IPS DF 6.9 (cell line): ENCODE measurements at regions not wholly inside any gene's neighbourhood (a gene's known extent, or its start where the extent isn't known, plus 50 kb on each side); places are given as distances from the start of the nearest gene placed in this dataset.

Experiments
- DNase-seq: peaks from one replicate; pipeline ENCODE4 v3.0.0-alpha.2; 2013; ENCODE audit warnings: low read depth, low spot score
- H3K27ac ChIP-seq: one replicate; pipeline ENCODE4 v1.5.1; 2013; ENCODE audit warnings: low read length, control low read depth
- H3K27me3 ChIP-seq: 2 replicates; pipeline ENCODE4 v1.6.1; 2013; ENCODE audit warnings: mild to moderate bottlenecking, low read length; ENCODE audit not compliant: control insufficient read depth, insufficient read depth
- H3K36me3 ChIP-seq: 2 replicates; pipeline ENCODE4 v1.6.1; 2013; ENCODE audit warnings: low read length; ENCODE audit not compliant: control insufficient read depth, insufficient read depth
- H3K4me1 ChIP-seq: 2 replicates; pipeline ENCODE4 v1.6.1; 2013; ENCODE audit warnings: low read length; ENCODE audit not compliant: control insufficient read depth, insufficient read depth
- H3K4me3 ChIP-seq: 2 replicates; pipeline ENCODE4 v1.5.1; 2013; ENCODE audit warnings: mild to moderate bottlenecking, low read length
- H3K9me3 ChIP-seq: 2 replicates; pipeline ENCODE4 v1.6.1; 2013; ENCODE audit warnings: low read length, inconsistent platforms; ENCODE audit not compliant: control insufficient read depth, insufficient read depth
- whole genome bisulfite sequencing: extraction: QIAGEN DNeasy Blood & Tissue Kit; methylation state at CpG from one replicate; pipeline ENCODE4 v1.1.7; 2013; ENCODE audit warnings: mixed read lengths, missing lambda C conversion rate; ENCODE audit not compliant: insufficient read length, insufficient coverage; 5-methylcytosine and 5-hydroxymethylcytosine counted together

DNA sequence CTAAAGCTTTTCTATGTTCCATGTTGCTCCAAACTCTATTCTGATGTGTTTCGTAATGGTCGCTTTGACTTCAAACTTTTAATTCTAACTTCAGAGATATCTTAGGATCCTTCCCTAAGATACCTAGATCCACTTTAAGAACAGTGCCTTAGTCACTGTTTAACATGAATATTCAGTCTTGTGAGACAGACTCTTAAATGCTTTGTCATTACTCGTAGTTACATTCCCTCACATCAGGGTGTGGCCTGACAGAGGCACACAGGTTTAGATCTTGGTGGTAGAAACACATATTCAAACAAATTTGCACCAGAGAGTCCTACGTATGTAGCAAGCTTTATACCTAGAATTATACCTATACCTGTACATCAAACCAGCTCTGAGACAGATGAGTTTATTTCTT is 687.0 kb upstream of the C9orf72 start:
- H3K27ac ChIP-seq, result no peak overlapping the region
- WGBS, result no CpG with 5 or more reads among the region's 4 CpGs
- no peak for DNase-seq
- H3K4me3 ChIP-seq, result no peak overlapping the region
- H3K9me3 ChIP-seq, result no peaks in the 10 kb centered on the region
- no peaks in the 10 kb centered on the region for H3K36me3 ChIP-seq
- H3K4me1 ChIP-seq, result no peaks in the 10 kb centered on the region
- no peaks in the 10 kb centered on the region for H3K27me3 ChIP-seq

DNA sequence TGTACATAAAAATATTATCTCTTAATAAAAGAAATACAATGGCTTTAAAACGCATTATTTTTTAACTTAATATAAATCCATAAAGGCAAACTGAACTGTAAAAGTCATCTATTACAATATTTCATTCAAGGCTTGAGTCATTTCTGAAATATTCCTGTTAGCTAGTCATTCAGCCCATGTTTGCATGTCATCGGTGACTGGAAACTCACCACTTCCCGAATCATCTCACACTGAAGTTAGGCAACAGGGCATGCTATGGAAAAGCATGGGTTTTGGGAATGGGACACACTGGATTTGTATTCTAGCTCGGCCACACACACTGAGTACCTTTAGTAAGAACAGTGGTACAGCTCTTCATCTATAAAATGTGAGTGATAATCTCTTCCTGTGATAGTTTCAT is 691.1 kb upstream of the C9orf72 start:
- no peaks in the 10 kb centered on the region for H3K36me3 ChIP-seq
- 100% methylated on average over 1 of the region's 4 CpGs for whole genome bisulfite sequencing
- H3K4me1 ChIP-seq, result no peaks in the 10 kb centered on the region
- no peaks in the 10 kb centered on the region for H3K27me3 ChIP-seq
- H3K9me3 ChIP-seq, result no peaks in the 10 kb centered on the region
- DNase-seq, result no peak
- H3K4me3 ChIP-seq, result no peak overlapping the region
- no peak overlapping the region for H3K27ac ChIP-seq

DNA sequence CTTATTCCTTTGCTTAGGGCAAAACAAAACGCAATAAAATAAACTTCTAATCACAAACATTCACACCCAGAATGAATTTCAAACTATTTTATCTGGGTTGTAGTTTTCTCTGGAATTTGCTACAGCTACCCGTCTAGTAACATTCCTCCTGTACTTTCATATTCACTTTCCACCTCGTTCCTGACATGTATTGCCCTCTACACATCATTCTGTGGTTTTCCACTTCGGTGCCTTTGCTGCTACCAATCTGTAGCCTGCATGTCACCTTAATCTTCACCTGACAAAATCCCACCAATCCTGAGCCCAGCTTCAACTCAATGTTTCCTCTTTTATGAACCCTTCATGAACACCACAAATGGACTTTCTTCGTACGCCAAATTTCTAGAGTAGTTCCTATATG is 694.1 kb upstream of the C9orf72 start:
- WGBS, result 100% methylated on average over 1 of the region's 6 CpGs
- Histone ChIP-seq H3K4me3 (no peak overlapping the region), H3K27me3 (no peaks in the 10 kb centered on the region), H3K27ac (no peak overlapping the region), H3K36me3 (no peaks in the 10 kb centered on the region), H3K9me3 (no peaks in the 10 kb centered on the region), H3K4me1 (no peaks in the 10 kb centered on the region)
- DNase-seq, result no peak

DNA sequence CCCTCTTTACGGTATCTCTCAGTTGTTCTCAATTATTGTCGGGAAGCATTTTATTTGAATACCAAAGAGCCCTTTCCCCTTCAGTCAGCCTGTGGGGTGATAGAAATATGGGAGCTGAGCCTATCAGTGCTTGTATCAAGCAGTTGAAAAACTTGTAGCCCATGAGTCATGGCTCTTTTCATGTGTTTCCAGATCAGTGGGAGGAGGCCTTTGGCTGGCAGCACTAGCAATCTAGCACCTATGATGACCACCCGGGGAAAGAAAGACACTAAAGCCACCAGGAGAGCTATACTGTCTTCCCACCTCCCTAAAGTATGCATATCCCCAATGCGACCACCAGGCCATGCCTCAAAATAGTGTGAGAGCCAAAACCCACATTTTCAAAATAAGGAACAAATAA is 696.9 kb upstream of the C9orf72 start:
- no peaks in the 10 kb centered on the region for H3K4me1 ChIP-seq
- no peaks in the 10 kb centered on the region for H3K27me3 ChIP-seq
- WGBS, result no CpG with 5 or more reads among the region's 4 CpGs
- DNase-seq, result no peak
- H3K27ac ChIP-seq, result no peak overlapping the region
- no peak overlapping the region for H3K4me3 ChIP-seq
- H3K9me3 ChIP-seq, result no peaks in the 10 kb centered on the region
- H3K36me3 ChIP-seq, result no peaks in the 10 kb centered on the region

DNA sequence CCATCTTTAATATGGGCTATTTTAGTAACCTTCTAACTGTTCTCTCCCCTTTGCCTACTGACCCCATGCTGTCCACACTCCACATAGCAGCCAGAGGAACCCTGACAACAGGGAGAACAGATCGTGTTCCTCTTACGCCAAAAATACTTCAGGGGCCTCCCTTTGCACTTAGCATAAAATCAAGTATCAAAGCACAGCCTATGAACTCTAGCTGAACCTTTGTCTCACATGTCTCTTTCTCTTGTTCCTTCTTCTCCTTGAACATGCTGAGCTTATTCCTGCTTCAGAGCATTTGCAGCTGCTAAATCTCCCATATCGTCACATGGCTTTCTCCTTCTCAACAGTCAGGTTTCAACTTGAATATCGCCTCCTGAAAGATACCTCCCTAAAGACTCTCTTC is 698.8 kb upstream of the C9orf72 start:
- H3K4me3 ChIP-seq, result no peak overlapping the region
- no peak overlapping the region for H3K27ac ChIP-seq
- no peaks in the 10 kb centered on the region for H3K4me1 ChIP-seq
- H3K9me3 ChIP-seq, result no peaks in the 10 kb centered on the region
- no peaks in the 10 kb centered on the region for H3K36me3 ChIP-seq
- no peak for DNase-seq
- no peaks in the 10 kb centered on the region for H3K27me3 ChIP-seq
- no CpG with 5 or more reads among the region's 4 CpGs for WGBS

DNA sequence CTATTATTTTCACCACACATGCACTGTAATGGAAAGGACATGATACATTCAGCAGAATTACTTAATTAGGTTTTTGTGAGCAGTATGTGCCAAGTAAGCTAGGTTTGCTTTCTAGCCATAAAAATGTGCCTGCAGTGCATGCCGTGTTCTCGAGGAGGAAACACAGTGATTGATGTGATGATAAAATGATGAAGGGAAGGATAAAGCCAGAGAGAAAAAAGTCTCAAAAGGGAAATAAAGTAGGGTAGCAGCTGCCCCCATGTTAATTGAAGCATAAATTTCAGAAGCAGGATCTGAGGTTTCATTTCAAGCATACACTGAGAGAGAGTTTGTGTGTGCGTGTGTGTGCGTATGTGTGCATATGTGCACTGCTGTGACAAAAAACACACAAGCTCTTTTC is 714.2 kb upstream of the C9orf72 start:
- no peak for DNase-seq
- Histone ChIP-seq H3K4me1 (no peaks in the 10 kb centered on the region), H3K27ac (no peak overlapping the region), H3K27me3 (no peaks in the 10 kb centered on the region), H3K36me3 (no peaks in the 10 kb centered on the region), H3K9me3 (no peaks in the 10 kb centered on the region), H3K4me3 (no peak overlapping the region)
- no CpG with 5 or more reads among the region's 4 CpGs for WGBS

DNA sequence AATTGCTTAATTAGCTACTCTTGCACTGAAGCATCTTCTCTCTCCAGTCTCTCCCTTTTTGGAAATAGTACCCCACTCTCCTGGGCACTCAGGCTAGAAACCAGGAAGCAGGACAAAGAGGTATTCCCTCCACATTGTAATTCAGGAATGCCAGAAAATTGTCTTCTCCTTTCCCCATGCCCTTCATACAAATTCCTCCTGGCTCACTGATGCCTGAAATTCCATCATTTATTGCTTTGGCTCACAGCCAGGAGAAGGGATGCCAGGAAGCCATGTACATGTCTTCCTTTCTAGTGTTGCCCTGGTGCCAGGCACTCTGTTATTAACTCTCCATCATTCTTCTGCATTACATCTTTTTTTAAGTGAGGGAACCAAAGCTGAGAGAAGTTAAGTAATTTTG is 716.5 kb upstream of the C9orf72 start:
- Histone ChIP-seq H3K4me1 (no peaks in the 10 kb centered on the region), H3K27me3 (no peaks in the 10 kb centered on the region), H3K9me3 (no peaks in the 10 kb centered on the region), H3K4me3 (no peak overlapping the region), H3K36me3 (no peaks in the 10 kb centered on the region), H3K27ac (no peak overlapping the region)
- DNase-seq, result peak; percentile 4

DNA sequence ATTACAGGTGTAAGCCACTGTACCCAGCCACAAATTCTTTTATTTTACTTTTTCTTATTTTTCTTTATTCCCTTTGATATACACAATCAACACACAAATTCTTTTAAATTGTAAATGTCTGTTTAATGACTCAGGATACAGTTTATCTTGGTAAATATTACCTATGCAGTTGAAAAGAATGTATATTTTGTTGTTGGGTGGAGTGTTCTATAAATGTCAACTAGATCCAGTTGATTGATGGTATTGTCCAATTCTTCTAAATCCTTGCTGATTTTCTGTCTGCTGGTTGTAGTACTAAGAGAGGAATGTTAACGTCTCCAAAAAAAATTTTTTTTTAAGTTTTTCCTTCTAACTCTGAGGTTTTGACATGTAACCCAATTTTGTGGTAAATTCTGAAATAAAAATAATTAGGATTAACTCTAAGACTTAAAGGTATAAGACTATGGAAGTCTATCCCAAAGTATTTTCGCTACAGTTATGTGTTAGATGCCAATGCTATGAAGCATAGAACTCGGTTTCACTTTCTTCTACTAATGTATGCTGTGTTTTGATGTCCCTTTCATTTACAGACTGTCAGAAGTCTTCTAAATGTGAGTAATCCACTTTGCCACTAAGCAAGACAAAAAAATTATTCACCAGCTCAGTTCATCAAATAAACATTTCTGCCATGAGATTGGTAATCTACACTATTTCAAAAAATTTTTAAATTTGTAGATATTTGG is 720.2 kb upstream of the C9orf72 start:
- Histone ChIP-seq H3K4me1 (no peaks in the 10 kb centered on the region), H3K9me3 (no peaks in the 10 kb centered on the region), H3K4me3 (no peak overlapping the region), H3K27me3 (no peaks in the 10 kb centered on the region), H3K36me3 (no peaks in the 10 kb centered on the region), H3K27ac (no peak overlapping the region)
- DNase-seq, result no peak
- no CpG with 5 or more reads among the region's 3 CpGs for WGBS

DNA sequence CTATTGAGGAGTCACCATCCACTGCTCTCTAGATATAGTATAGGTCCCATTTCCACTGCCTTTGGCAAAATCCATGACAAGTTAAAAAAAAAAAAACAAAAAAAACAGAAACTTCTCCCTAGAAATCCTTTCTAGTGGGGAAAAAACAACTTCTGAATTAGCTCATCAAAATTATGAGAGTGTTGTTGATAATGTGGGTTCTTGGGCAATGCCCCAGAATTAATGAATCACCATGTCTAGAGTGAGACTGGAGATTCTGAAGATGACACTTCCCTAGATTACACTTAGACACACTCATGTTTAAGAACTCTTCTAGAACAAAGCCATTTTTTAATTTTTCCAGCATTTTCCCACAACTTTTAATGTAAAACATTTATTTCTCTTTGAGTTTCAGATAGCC is 728.0 kb upstream of the C9orf72 start:
- H3K4me1 ChIP-seq, result no peaks in the 10 kb centered on the region
- no peaks in the 10 kb centered on the region for H3K9me3 ChIP-seq
- H3K27me3 ChIP-seq, result no peaks in the 10 kb centered on the region
- no peak overlapping the region for H3K4me3 ChIP-seq
- H3K36me3 ChIP-seq, result no peaks in the 10 kb centered on the region
- no peak for DNase-seq
- no peak overlapping the region for H3K27ac ChIP-seq

DNA sequence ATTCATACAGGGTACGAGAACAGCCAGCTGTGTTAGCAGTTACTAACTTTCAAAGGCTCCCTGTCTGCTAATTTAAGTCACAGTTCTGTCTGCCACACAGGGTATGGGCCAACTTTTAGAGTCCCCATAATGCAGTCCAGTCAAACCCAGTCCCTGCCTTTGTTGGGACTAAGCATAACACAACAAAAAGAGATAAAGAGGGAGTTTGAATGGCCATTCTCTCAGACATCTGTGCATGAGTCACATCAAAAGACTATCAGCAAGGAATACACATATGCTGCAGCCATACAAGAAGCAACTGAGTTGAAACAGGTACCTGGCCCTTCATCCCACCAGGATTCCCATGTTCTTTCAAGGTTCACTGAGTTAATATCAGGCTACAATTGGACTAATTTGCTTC is 744.5 kb upstream of the C9orf72 start:
- H3K9me3 ChIP-seq, result no peaks in the 10 kb centered on the region
- H3K27me3 ChIP-seq, result no peaks in the 10 kb centered on the region
- WGBS, result no CpG with 5 or more reads among the region's 1 CpG
- no peaks in the 10 kb centered on the region for H3K36me3 ChIP-seq
- H3K4me1 ChIP-seq, result 0 out of 2 replicates have a peak, but pooled peaks cover 1% of the 10 kb centered on the region
- no peak overlapping the region for H3K4me3 ChIP-seq
- H3K27ac ChIP-seq, result no peak overlapping the region
- no peak for DNase-seq

DNA sequence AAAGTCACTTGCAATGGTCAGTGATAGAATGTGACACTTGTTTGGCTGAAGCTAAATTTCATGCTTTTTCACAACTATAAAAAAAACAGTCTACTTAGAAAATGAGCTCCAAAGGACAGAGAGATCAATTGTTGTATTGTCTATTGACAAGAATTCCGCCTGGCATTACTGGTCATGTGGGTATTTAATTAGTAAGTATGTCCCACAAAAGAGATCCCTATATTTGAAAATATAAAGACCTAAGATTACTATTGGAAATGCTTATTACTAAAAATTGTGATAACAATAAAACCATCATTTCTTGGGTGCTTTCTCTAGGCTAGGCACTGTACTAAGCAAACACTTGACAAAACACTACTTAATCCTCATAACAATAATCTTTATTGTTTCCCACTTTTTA is 745.2 kb upstream of the C9orf72 start:
- no peak overlapping the region for H3K4me3 ChIP-seq
- H3K36me3 ChIP-seq, result no peaks in the 10 kb centered on the region
- H3K9me3 ChIP-seq, result no peaks in the 10 kb centered on the region
- no peak overlapping the region for H3K27ac ChIP-seq
- H3K27me3 ChIP-seq, result no peaks in the 10 kb centered on the region
- H3K4me1 ChIP-seq, result 0 out of 2 replicates have a peak, but pooled peaks cover 1% of the 10 kb centered on the region
- no peak for DNase-seq
- WGBS, result no CpG with 5 or more reads among the region's 1 CpG
